Sigmoid colon (tissue), 6 donors: ENCODE measurements at regions not wholly inside any gene's neighbourhood (a gene's known extent, or its start where the extent isn't known, plus 50 kb on each side); places are given as distances from the start of the nearest gene placed in this dataset.

Experiments
- DNase-seq: peaks from one replicate; pipeline ENCODE4 v3.0.0-alpha.2; 2019
- H3K27ac ChIP-seq, 4 donors: fragments of 200-600 bp; sonication (generic); one replicate each; pipeline ENCODE4 v1.5.1; 2016 to 2019; ENCODE audit warnings: mild to moderate bottlenecking in 1 of 4
- H3K27me3 ChIP-seq, 3 donors: fragments of 200-600 bp; sonication (generic); one replicate each; pipeline ENCODE4 v1.5.1; 2019; ENCODE audit warnings: mild to moderate bottlenecking in 1 of 3
- H3K36me3 ChIP-seq, 4 donors: fragments of 200-600 bp; sonication (generic); one replicate each; pipeline ENCODE4 v1.5.1; 2016 to 2019
- H3K4me1 ChIP-seq, 4 donors: fragments of 200-600 bp; sonication (generic); one replicate each; pipeline ENCODE4 v1.5.1; 2017 to 2019
- H3K4me3 ChIP-seq, 4 donors: fragments of 200-600 bp; sonication (generic); one replicate each; pipeline ENCODE4 v1.5.1; 2017 to 2019; ENCODE audit warnings: mild to moderate bottlenecking in 2 of 4, moderate library complexity in 1 of 4
- H3K9me3 ChIP-seq, 4 donors: fragments of 200-600 bp in 3 of 4; sonication (generic) in 3 of 4; one replicate each; pipeline versions ENCODE4 v1.5.1 to v1.6.1; 2013 to 2019
- CTCF ChIP-seq, 4 experiments: fragments of 450-650 bp in 3 of 4; fragments of 200-600 bp in 1 of 4; IDR thresholded peaks; one replicate each; pipeline ENCODE4 v1.5.1; 2016 to 2019; ENCODE audit warnings: antibody characterized with exemption in 4 of 4, mild to moderate bottlenecking in 3 of 4, moderate library complexity in 2 of 4
- EP300 ChIP-seq, 4 donors: sonication (generic); formaldehyde crosslinking; IDR thresholded peaks; one replicate each; pipeline ENCODE4 v1.6.1; 2017; ENCODE audit warnings: antibody characterized with exemption in 4 of 4
- POLR2A ChIP-seq, 2 donors: fragments of 450-650 bp; IDR thresholded peaks; one replicate each; pipeline ENCODE4 v1.6.1; 2016; ENCODE audit warnings: antibody characterized with exemption in 2 of 2, mild to moderate bottlenecking in 2 of 2, moderate library complexity in 2 of 2
- POLR2AphosphoS5 ChIP-seq, 4 donors: sonication (generic); formaldehyde crosslinking; IDR thresholded peaks; one replicate each; pipeline ENCODE4 v1.6.1; 2017; ENCODE audit warnings: antibody characterized with exemption in 4 of 4
- WGBS, 2 donors: extraction: QIAGEN DNeasy Blood & Tissue Kit; methylation state at CpG; one replicate each; pipeline ENCODE4 v1.1.7; 2013; 5-methylcytosine and 5-hydroxymethylcytosine counted together
- intact Hi-C: fragments of 100-400 bp; cut with DNase I; formaldehyde crosslinking; loops from one replicate; pipeline ENCODE4 v1.15.1; 2023
- donor health status: healthy with polysubstance abuse.
- donor health status: healthy.

DNA sequence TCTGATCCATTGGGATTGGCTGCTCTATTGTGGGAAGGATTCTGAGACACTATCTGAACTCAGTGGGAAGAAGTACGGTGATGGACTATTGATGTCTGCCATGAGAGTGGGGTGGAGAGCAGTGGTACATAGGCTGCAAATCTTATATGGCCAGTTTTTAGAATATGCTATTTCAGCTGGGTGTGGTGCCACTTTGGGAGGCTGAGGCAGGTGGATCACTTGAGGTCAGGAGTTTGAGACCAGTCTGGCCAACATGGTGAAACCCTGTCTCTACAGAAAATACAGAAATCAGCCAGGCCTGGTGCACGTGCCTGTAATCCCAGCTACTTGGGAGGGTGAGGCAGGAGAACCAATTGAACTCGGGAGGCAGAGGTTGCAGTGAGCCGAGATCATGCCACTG lies 505.9 kb downstream of the MED13L start:
- Histone ChIP-seq H3K9me3 (no peaks in the 10 kb centered on the region), H3K36me3 (no peaks in the 10 kb centered on the region), H3K27ac (no peak overlapping the region), H3K4me3 (no peak overlapping the region), H3K27me3 (no peaks in the 10 kb centered on the region), H3K4me1 (no peaks in the 10 kb centered on the region)
- WGBS, 2 donors: 85 to 90% methylated on average over 4 of the region's 4 CpGs
- no peak for DNase-seq
- intact Hi-C loops: no loop called here
- TF ChIP-seq POLR2AphosphoS5 (IDR thresholded peaks at IDR 0.05): no peak
- no peak for TF ChIP-seq POLR2A (IDR thresholded peaks at IDR 0.05)
- TF ChIP-seq EP300 (IDR thresholded peaks at IDR 0.05): no peak
- TF ChIP-seq CTCF (IDR thresholded peaks at IDR 0.05): no peak

GRCh38 chr12:115771065-115771464 lies 506.4 kb downstream of the MED13L start:
- H3K9me3 ChIP-seq: no peaks in the 10 kb centered on the region
- no peak for DNase-seq
- H3K4me3 ChIP-seq: no peak overlapping the region
- H3K36me3 ChIP-seq: no peaks in the 10 kb centered on the region
- WGBS, 2 donors: 41 to 44% methylated on average over 2 of the region's 2 CpGs
- H3K27ac ChIP-seq: no peak overlapping the region
- no peak for TF ChIP-seq CTCF (IDR thresholded peaks at IDR 0.05)
- H3K27me3 ChIP-seq: no peaks in the 10 kb centered on the region
- H3K4me1 ChIP-seq: no peaks in the 10 kb centered on the region
- intact Hi-C loops: no loop called here

- intact Hi-C loops: no loop called here
- no peaks in the 10 kb centered on the region for H3K27me3 ChIP-seq
- no peak for DNase-seq
- no peak overlapping the region for H3K4me3 ChIP-seq
- no peak overlapping the region for H3K27ac ChIP-seq
- H3K36me3 ChIP-seq: no peaks in the 10 kb centered on the region
- TF ChIP-seq POLR2A (IDR thresholded peaks at IDR 0.05) (no peak), EP300 (IDR thresholded peaks at IDR 0.05) (no peak), POLR2AphosphoS5 (IDR thresholded peaks at IDR 0.05) (no peak), CTCF (IDR thresholded peaks at IDR 0.05) (no peak)
- no peaks in the 10 kb centered on the region for H3K9me3 ChIP-seq
- WGBS, 2 donors: 47 to 49% methylated on average over 1 of the region's 1 CpG
- no peaks in the 10 kb centered on the region for H3K4me1 ChIP-seq
Measured at GRCh38 chr12:115770643-115771042, 506.9 kb downstream of the MED13L start.

- no peak for DNase-seq
- H3K4me3 ChIP-seq: no peak overlapping the region
- no peak for TF ChIP-seq POLR2AphosphoS5 (IDR thresholded peaks at IDR 0.05)
- H3K27me3 ChIP-seq: no peaks in the 10 kb centered on the region
- WGBS, 2 donors: 68 to 74% methylated on average over 5 of the region's 5 CpGs
- no peak overlapping the region for H3K27ac ChIP-seq
- no peaks in the 10 kb centered on the region for H3K9me3 ChIP-seq
- H3K4me1 ChIP-seq: no peaks in the 10 kb centered on the region
- intact Hi-C loops: no loop called here
- no peaks in the 10 kb centered on the region for H3K36me3 ChIP-seq
Measured at GRCh38 chr12:115767916-115768315, 509.6 kb downstream of the MED13L start.

DNA sequence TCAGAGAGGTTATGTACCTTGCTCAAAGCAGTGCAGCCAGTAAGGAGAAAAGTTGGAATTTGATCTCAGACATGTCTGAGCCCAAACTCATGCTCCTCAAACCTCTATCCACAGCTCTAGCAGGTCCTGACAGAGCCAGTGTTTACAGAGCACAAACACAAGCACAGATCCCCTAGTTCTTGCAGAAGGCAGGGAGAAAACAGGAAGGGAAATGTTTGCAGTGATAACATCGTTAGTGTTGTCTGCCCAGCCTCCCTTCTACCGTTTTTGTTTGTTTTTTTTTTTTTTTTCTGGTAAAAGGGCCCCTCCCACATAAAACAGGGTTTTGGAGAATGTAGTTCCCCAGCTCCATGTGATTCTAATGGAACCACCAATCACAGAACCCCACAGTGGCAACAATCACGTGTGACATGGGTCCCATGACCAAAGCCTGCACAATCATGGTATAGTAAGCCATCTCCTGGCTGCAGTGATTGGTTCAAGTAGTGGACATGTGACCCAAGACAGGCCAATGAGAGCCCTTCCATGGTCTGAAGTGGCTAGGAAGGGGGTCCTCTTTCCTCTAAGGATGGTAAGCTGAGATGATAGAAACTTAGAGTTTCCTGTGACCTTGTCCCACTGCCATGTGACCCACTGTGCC lies 513.4 kb downstream of the MED13L start:
- Histone ChIP-seq H3K9me3 (no peaks in the 10 kb centered on the region), H3K36me3 (no peaks in the 10 kb centered on the region), H3K27ac (no peak overlapping the region), H3K27me3 (peaks cover 0 to 5% (median 0%) of the 10 kb centered on the region in 3 donors), H3K4me3 (no peak overlapping the region), H3K4me1 (no peaks in the 10 kb centered on the region)
- no peak for TF ChIP-seq POLR2AphosphoS5 (IDR thresholded peaks at IDR 0.05)
- TF ChIP-seq POLR2A (IDR thresholded peaks at IDR 0.05): no peak
- TF ChIP-seq EP300 (IDR thresholded peaks at IDR 0.05): no peak
- no peak for TF ChIP-seq CTCF (IDR thresholded peaks at IDR 0.05)
- intact Hi-C loops: no loop called here
- no peak for DNase-seq
- WGBS, 2 donors: 9 to 25% methylated on average over 3 of the region's 3 CpGs
